RKO (cell line): ENCODE measurements at regions not wholly inside any gene's neighbourhood (a gene's known extent, or its start where the extent isn't known, plus 50 kb on each side); places are given as distances from the start of the nearest gene placed in this dataset.
"Not testable (repeated sequence)": the region's sequence is repeated elsewhere in the genome, so short reads cannot be mapped to it uniquely, and the experiment has no call there.

Experiments used
- DNase-seq: peaks from one replicate; pipeline ENCODE4 v3.0.0-alpha.2; 2016; ENCODE audit warnings: low spot score

DNA sequence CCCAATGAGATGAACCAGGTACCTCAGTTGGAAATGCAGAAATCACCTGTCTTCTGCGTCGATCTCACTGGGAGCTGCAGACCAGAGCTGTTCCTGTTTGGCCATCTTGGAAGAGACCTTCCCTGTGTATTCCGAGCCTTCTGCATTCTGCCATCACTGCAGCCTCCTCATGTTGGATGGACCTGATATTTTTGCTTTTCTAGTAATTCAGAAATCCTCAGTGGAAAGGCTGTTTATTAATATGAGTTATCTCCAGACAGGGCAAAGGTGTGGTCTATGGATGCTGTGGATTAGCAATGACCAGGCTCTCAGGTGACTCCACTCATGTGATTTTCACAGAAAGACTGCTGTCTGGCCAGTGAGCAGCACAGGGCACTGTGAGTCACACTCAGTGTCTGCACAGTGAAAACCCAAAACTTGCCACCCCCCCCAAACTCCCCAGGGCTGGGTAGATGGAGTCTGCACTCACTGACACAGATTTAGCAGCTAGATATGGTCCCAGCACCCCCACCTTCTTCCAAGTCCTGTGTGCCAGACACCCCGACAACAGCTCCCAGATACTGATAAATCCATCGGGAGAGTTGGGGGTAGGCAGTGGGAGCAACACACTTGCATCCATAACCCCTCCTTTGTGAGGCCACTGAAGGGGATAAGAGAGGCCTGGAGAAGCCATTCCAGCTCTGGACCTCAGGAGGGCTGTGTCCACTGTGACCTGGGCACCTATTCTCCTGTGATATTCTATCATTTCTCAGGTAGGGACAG, 75.2 kb upstream of the TOP3B start:
- no peak for DNase-seq

DNA sequence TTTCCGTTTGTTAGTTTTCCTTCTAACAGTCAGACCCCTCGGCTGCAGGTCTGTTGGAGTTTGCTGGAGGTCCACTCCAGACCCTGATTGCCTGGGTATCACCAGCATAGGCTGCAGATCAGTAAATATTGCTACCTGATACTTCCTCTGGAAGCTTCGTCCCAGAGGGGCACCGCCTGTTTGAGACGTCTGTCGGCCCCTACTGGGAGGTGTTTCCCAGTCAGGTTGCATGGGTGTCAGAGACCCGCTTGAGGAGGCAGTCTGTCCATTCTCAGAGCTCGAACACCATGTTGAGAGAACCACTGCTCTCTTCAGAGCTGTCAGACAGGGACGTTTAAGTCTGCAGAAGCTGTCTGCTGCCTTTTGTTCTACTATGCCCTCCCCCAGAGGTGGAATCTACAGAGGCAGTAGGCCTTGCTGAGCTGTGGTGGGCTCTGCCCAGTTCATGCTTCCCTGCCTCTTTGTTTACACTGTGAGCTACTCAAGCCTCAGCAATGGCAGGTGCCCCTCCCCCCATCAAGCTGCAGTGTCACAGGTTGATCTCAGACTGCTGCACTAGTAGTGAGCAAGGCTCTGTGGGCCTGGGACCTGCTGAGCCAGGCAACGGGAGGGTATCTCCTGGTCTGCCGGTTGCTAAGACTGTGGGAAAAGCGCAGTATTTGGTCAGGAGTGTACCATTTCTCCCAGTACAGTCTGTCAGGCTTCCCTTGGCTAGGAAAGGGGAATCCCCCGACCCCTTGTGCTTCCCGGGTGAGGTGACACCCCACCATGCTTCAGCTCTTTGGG, 74.4 kb upstream of the TOP3B start:
- DNase-seq, result not testable (repeated sequence)

DNA sequence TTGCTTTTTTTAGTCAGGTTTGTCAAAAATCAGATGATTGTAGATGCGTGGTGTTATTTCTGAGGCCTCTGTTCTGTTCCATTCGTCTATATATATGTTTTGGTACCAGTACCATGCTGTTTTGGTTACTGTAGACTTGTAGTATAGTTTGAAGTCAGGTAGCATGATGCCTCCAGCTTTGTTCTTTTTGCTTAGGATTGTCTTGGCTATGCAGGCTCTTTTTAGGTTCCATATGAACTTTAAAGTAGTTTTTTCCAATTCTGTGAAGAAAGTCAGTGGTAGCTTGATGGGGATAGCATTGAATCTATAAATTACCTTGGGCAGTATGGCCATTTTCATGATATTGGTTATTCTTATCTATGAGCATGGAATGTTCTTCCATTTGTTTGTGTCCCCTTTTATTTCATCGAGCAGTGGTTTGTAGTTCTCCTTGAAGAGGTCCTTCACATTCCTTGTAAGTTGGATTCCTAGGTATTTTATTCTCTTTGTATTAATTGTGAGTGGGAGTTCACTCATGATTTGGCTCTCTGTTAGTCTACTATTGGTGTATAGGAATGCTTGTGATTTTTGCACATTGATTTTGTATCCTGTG, 70.1 kb upstream of the TOP3B start:
- not testable (repeated sequence) for DNase-seq

DNA sequence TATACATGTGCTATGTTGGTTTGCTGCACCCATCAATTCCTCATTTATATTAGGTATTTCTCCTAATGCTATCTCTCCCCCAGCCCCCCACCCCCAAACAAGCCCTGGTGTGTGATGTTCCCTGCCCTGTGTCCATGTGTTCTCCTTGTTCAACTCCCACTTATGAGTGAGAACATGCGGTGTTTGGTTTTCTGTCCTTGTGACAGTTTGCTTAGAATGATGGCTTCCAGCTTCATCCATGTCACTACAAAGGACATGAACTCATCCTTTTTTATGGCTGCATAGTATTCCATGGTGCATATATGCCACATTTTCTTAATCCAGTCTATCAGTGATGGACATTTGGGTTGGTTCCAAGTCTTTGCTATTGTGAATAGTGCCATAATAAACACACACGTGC, 68.4 kb upstream of the TOP3B start:
- not testable (repeated sequence) for DNase-seq

DNA sequence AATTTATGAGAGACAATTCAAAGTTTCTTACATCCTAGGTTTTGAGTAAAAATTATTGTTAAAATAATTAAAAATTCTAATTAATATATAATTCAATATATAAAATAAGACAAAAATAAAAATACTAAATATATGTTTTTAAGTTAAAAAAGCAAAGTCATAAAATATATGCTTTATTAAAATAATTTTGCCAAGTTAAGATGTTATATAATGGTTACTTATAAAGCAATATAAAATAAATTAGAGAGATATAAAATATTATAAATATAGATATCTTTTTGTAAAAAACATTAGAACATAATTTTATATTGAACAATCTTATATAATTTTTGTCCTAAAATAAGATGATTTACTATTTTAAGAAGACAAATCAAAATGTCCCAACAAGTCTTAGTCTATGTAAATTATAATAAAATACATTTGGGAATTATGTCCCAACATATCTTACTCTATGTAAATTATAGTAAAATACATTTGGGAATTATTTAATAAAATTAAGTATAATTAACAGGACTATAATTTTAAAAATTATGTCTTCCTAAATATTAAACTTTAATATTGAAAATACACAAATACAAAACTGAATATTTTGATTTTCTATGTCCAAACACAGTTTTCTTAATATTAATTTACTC, 67.7 kb upstream of the TOP3B start:
- no peak for DNase-seq

DNA sequence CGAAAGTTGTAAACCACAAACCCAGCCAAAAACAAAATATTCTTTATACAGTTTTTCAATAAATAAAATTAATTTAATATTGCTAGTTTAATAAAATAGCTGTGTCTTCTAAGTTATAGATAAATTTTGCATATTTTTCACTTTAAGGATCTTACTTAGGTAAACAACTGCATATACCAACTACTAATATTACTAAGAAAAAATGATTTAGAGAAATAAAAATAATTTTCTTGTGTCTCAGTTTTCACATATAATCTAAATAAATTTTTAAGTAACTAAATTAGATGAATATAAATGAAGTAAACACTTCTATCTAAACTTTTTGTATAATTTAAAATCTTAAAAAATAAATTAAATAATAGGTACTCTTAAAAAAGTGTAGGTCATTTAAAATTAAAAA, 67.1 kb upstream of the TOP3B start:
- no peak for DNase-seq

DNA sequence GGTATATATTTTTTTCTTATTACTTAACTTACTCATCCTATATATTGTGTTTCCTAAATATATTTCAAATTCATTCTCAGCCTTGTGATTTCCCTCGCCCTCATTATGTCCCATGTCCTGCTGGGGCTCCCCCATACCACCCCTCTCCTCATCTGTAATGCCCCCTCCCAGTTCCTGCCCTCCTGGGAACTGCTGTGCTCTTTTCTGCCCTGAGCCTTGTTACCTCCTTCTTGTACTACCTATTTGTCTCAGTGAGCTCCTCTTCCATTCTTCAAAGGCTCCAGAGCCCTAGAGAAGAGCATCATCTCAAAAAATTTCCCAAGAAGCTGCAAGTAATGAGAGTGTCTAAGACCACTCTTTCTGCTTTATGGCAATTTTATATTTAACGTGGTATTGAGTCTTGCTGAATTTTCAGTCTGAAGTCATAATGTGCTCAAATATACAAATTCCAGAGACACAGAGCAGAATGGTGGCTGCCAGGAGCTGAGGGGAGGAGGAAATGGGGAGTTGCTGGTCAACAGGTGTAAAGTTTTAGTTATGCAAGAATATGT, 66.5 kb upstream of the TOP3B start:
- DNase-seq, result no peak

DNA sequence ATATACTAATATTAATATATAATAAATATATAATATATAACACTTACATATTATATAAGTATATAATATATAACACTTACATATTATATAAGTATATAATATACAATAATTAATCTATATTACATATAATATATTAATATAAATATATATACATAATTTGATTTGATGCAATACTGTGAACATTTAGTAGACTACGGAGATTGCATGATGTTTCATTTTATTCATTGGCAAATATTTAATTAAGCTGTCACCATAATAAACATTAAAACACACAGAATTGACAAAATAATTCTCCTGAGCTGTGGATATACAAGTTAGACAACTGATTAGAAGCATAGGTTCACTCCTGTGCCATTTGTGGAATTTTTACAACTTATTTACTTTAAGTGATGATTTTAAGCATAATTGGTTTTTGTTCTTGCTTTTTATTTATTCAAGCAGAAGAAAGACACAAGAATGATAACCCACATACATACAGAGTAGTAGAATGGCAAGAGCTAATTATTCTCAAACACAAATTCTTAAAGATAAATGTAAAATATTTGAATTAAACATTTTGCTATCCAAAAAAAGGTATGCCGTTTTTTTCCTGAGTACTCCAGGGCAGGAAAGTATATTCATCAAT, 65.8 kb upstream of the TOP3B start:
- DNase-seq, result no peak

DNA sequence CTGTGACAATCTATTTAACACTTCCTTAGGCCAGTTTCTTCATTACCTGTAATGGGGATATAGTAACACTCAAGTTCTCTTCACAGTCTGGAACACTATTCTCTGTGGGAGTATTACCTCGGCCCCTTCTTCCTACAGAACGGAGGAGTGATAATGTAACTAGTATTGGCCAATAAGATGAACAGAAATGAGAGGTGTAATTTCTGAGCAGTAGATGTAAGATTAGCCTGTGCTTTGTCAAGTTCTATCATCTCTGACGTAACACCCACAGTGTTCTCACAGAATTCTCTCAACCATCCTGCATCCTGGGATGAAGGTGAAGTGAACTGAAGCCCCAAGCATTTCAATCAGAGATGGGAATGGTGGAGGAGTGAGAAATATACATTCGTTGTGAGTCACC, 65.2 kb upstream of the TOP3B start:
- DNase-seq, result no peak

DNA sequence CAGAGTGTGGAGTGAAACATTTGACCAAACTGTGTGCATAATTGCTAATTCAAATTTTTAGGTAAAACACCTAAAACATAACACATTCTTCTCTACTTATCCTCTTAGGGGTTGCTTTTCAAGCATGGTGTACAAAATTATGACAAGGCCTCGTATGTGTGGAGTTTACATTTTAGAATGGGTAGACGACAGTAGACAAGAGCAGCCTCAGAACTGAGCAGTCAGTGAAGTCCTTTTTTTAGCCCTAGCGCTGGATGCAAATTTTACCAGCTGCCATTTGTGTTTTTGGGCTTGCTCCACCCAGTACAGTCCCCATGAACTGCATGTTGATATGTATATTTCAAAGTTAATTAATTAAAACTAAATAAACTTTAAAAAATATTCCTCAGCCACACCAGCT, 64.7 kb upstream of the TOP3B start:
- DNase-seq, result no peak

DNA sequence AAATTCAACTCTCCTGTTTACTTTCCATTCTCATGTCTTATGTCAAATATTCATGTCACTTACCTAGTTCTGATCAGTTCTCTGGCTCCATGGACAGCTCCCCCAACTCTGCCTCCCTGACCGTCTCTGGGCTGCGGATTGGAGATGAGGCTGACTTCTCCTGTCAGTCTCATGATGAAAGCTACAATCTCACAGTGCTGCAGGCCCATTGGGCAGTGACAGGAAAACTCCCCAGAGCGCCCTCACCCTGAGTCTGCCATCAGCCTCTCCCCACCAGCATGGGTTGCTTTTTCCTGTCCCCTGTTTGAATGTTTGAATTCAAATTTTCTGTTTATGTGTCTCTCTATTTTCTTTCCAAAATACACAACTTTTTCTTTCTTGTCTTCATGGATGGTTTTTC, 63.8 kb upstream of the TOP3B start:
- DNase-seq, result no peak

DNA sequence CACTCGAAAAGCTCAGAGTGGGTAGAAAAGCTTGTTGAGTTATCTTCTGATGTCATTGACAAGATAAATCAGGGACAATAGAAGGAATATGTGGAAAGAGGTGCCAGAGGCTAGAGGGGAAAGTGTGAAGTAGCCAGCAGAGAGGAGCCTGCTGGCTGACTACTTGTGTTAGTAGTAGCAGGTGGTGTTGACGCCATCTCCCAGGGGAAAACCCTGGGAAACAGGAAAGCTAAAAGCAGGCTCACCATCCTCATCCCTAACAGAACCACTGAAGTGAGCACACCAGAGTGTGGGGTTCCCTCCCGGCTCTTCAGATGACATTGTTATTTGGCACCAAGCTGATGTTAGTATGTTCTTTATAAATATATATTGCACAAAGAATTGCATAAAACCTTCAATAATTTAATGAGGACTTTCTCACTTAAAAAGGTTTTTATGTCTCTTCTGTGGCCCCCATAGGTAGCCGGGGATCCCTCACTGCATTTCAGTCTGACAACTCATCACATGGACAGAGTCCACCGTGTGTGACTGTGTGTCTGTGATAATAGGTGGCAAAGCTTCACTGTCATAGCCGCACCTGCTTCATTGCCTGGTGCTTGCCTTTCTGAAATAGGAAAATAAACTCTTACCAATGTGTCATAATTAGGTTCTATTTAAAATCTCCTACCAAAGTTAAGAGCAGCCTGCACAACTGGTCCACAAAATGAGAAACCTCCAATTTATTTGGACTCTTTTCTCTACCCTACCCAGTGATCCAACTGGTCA, 63.2 kb upstream of the TOP3B start:
- DNase-seq, result no peak

DNA sequence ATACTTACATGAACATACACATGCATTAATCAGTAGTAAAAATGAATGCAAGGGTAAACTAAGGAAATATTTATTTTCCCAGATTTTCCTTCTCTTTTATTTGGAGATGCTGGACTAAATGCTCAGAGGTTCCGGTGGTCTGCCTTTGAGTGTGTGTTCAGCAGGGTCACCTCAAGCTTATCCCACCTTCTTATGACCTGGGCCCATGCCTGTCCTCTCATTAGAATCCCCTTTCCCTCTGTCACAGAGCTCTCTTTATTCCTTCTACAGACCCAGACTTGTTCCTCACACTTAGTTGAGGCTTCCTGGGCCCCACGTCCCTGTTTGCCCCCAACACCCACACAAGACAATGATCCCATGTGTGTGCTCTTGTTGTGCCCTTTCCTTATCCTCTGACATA, 61.6 kb upstream of the TOP3B start:
- no peak for DNase-seq

DNA sequence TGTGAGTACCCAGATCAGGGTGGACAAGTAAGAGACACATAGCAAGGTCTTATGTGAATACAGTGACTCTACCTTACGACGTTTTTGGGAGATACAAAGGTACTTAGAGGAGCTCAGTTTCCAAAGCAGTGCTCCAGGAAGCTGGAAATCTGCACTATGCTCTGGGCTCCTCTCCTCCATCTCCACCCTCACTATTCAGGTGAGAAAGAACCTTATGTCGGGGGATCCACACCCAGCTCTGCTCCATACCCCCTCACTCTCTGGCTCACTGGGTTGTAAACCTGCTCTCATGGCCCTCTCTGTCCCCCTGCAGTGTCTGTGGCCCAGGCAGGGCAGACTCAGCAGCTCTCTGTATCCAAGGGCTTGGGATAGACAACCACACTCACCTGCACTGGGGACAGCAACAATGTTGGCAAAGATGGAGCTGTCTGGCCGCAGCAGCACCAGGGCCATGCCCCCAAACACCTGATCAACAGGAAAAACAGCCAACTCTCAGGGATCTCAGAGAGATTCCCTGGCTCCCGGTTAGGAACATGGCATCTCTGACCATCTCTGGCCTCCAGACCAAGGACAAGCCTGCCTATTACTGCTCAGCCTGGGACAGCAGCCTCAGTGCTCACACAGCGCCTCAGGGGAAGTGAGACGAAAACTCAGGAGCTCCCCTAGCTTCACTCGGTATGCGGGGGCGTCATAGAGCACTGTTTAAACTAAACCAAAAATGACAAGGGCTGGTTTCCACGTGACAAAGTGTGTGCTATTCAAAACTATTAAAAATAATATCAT, 60.9 kb upstream of the TOP3B start:
- no peak for DNase-seq

DNA sequence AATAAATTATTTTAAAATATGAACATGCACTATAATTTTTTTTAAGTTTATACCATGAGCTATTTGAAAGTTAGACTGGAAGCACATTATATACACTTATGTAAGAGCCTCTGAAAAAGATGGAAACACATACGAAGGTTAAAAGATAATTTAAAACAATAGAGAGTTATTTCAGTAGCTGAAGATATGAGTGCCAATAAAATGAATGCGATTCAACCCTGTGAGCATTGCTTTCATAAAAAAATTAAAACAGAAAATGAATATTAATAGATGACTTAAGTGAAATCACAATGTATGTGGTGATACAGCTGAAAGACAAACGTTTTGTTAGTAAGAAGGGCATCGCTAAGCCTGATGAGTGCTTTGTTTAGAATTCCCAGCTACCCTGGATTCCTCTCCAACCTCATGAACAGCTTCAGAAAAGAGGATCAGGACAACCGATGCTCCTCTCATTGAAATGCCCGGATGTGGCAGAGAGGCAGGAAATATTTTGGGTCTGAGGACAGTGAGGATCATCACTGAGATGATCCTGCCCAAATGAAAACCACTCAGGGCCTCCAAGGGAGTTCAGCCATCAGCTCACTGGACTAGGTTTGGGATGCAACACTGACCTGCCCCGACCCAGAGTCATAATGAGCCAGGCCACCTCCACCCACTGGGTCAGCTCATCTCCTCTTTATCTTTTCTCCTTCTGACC, 60.2 kb upstream of the TOP3B start:
- no peak for DNase-seq

DNA sequence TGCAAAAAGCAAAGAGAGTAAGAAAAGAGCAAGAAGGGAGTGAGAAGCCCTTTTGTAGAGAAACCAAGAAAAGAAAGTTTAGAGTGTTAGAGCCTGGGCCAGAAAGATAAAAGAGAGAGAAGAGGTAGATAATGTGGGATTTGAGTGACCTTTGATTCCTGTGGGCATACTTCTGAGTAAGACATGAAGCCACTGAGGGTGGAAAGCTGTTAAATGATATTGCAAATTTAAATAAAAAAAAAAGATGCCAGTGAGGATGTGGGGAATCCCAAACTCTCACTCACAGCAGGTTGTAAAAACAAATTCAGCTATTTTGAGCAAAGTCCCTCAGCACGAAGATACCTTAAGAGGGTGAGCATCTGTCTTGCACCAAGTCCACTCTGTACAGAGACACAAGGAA, 59.4 kb upstream of the TOP3B start:
- no peak for DNase-seq

DNA sequence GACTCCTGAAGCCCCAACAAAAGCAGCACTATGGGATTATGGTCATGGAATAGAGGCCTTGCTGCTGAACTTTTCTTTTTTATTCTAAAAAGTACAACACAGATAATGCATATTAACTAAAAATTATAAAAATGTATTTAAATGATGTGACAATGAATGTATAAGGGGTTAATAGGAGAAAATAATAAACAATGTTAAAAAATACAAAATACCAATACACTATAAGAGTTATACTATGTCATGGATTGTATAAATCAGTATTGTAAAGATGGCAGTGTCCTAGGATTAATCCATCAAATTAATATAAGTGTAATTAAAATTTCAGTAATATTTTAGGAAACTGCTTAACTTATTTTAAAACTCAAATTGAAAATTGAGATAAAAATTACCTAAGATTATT, 58.3 kb upstream of the TOP3B start:
- no peak for DNase-seq

DNA sequence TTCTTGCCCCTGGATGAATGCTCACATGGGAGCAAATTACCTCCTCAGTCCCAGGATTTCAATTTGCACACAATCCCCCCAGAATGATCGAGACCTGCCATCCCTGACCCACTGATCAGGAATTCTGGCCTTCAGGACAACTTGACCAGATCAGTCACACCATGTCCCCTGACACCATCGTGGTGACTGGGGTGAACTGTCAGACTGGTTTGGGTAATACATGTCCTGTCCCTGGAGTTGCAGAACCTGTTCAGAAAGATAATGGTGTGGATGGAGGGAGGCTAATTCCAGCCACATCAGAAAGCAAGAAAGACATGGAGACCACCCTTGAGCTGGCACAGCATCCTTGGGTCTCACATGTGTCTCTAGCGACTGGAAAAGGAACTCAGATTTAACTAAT, 57.9 kb upstream of the TOP3B start:
- DNase-seq, result no peak

DNA sequence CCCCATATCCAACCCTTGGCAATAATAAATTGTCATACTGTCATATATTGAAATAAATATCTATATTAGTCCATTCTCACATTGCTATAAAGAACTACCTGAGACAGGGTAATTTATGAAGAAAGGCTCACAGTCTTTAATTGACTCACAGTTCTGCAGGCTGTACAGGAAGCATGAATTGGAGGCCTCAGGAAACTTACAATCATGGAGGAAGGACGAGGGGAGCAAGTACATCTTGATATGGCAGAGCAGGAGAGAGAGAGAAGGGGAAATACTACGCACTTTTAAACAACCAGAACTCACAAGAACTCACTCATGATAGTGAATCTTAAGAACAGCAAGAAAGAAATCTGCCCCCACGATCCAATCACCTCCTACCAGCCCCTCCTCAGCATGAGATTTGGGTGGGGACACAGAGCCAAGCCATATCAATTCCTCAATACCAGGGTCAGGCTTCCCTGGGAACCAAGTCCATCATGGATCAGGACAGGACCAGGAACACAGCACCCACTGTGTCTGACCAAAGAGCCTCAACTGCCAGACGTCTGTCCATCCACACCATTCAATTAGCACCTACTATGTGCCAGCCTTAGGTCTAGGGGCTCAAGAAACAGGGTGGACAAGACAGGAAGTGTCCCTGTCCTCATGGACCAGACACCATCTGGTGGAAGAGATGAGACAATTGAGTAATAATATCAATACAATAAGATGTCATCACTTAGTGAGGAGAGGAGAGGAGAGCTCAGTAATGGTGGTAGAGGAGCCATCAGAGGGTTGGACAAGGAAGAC, 56.9 kb upstream of the TOP3B start:
- DNase-seq, result no peak
